ENCODE measurements at regions not wholly inside any gene's neighbourhood (a gene's known extent, or its start where the extent isn't known, plus 50 kb on each side); places are given as distances from the start of the nearest gene placed in this dataset.

DNA sequence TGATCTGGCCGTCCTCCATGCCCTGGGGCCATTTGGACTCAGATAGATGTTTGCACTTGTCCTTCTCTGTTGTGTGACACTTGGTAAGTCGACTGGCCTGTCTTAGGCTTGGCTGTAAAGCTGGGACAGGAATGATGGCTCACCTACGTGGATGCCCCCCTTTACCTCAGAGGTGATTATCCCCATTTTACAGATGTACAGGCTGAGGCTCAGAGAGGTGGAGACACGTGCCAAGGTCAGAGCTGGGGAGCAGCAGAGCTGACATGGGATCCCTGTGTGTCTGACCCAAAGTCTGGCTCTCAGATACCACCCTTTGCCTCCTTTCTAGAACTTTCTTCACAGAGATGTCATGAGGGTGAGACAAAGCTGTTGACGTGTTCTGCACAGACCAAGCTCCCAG, 71.3 kb upstream of the CIBAR2 start:
- Histone ChIP-seq H3K4me3 (no peak overlapping the region), H3K27ac (no peak overlapping the region), H3K9me3 (ENCODE audit: low read depth) (no peaks in the 10 kb centered on the region), H3K27me3 (no peaks in the 10 kb centered on the region), H3K4me1 (ENCODE audit: low read depth) (peaks cover 24% of the 10 kb centered on the region), H3K36me3 (peaks cover 5% of the 10 kb centered on the region)
- TF ChIP-seq, protein P1, sequence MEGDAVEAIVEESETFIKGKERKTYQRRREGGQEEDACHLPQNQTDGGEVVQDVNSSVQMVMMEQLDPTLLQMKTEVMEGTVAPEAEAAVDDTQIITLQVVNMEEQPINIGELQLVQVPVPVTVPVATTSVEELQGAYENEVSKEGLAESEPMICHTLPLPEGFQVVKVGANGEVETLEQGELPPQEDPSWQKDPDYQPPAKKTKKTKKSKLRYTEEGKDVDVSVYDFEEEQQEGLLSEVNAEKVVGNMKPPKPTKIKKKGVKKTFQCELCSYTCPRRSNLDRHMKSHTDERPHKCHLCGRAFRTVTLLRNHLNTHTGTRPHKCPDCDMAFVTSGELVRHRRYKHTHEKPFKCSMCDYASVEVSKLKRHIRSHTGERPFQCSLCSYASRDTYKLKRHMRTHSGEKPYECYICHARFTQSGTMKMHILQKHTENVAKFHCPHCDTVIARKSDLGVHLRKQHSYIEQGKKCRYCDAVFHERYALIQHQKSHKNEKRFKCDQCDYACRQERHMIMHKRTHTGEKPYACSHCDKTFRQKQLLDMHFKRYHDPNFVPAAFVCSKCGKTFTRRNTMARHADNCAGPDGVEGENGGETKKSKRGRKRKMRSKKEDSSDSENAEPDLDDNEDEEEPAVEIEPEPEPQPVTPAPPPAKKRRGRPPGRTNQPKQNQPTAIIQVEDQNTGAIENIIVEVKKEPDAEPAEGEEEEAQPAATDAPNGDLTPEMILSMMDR (IDR thresholded peaks at IDR 0.05; ENCODE audit: low read depth, low read length), result no peak
- no peak for DNase-seq (ENCODE audit: low read depth in 1 of 2, low spot score in 1 of 2)

DNA sequence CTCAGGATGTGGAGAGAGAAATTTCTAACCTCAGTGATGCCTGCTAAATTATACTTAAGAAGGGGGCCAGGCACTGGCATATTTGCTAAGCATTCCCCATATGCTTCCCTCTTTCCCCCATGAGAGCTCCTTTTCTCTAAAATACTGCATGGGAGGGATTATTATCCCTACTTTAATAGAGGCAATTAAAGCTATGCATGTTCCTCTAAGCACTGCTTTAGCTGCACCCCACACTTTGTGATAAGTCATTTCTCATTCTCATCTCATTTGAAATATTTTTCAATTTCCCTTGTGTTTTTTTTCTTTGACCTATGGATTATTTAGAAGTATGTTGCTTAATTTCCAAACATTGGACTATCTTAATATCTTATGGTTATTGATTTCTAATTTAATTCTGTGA, 72.1 kb upstream of the CIBAR2 start:
- peaks cover 5% of the 10 kb centered on the region for H3K36me3 ChIP-seq
- TF ChIP-seq, protein P1 (IDR thresholded peaks at IDR 0.05; ENCODE audit: low read depth, low read length), result no peak
- H3K4me1 ChIP-seq (ENCODE audit: low read depth), result peaks cover 24% of the 10 kb centered on the region
- no peak for DNase-seq (ENCODE audit: low read depth in 1 of 2, low spot score in 1 of 2)
- no peaks in the 10 kb centered on the region for H3K27me3 ChIP-seq
- no peak overlapping the region for H3K27ac ChIP-seq
- no peak overlapping the region for H3K4me3 ChIP-seq
- H3K9me3 ChIP-seq (ENCODE audit: low read depth), result no peaks in the 10 kb centered on the region

DNA sequence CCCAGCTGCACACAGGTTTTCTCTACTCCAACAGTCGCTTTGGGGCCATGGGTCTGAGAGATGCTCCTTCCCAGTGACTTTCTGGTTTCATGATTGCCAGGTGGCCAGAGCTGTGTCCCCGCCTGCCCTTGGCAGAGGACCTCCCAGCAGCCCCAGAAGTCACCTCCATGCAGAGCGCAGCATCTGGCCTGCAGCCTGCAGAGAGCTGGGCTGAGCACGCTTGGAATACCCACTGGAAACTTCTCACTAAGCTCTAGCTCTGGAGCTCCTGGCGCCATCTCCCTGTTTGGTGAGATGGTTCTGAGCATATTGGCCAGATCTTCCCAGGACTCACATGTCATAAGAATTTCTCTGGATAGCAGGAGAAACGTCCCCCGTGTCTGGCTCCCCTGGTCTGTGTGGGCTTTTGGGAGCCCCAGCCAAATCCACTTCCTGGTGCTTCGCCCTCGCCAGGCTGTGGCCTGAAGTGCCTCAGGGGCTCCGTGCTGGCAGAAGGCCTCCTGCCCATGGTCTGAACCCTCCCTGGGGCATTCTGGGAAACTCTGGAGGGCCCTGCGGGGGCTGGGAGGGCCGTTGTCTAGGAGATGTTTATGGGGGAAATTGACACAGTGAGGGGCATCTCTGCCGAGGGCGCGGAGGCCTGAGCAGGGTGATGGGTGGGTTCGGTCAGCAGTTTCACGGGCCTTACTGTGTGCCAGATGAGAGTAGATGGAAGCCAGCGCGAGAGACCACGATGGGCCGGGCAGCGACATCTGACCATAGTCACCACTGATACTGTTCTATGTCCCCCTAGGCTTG, 73.2 kb upstream of the CIBAR2 start:
- Histone ChIP-seq H3K36me3 (peaks cover 5% of the 10 kb centered on the region), H3K4me3 (no peak overlapping the region), H3K27me3 (no peaks in the 10 kb centered on the region), H3K4me1 (ENCODE audit: low read depth) (peaks cover 24% of the 10 kb centered on the region), H3K9me3 (ENCODE audit: low read depth) (no peaks in the 10 kb centered on the region), H3K27ac (no peak overlapping the region)
- no peak for DNase-seq (ENCODE audit: low read depth in 1 of 2, low spot score in 1 of 2)
- TF ChIP-seq, protein P1 (IDR thresholded peaks at IDR 0.05; ENCODE audit: low read depth, low read length), result no peak

DNA sequence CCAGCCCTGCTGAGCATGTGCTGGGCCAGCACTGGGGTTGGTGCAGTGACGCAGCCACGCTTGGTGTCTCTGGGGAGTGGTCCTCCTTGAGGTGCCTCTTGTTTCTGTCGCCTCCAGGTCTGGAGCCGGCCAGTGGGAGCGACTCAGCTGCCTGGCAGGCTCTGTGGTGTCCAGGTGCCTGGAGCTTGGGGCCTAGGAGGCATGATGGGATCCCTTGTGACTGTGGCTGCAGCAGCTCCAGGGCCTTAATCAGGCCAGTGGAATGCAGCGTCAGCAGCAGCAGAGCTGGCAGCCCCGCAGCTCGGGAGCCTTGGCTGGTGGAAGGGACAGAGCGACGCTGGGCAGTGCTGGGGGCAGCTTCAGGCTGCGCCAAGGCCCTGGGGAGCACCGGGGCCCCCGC, 74.7 kb upstream of the CIBAR2 start:
- DNase-seq (ENCODE audit: low read depth in 1 of 2, low spot score in 1 of 2), result peak in 1 of 2 donors; percentile 65
- no peaks in the 10 kb centered on the region for H3K9me3 ChIP-seq (ENCODE audit: low read depth)
- H3K27me3 ChIP-seq, result no peaks in the 10 kb centered on the region
- H3K36me3 ChIP-seq, result peaks cover 5% of the 10 kb centered on the region
- peak overlapping the region; percentile 89 for H3K27ac ChIP-seq
- TF ChIP-seq, protein P1 (IDR thresholded peaks at IDR 0.05; ENCODE audit: low read depth, low read length), result no peak
- H3K4me3 ChIP-seq, result no peak overlapping the region
- H3K4me1 ChIP-seq (ENCODE audit: low read depth), result peaks cover 12% of the 10 kb centered on the region

DNA sequence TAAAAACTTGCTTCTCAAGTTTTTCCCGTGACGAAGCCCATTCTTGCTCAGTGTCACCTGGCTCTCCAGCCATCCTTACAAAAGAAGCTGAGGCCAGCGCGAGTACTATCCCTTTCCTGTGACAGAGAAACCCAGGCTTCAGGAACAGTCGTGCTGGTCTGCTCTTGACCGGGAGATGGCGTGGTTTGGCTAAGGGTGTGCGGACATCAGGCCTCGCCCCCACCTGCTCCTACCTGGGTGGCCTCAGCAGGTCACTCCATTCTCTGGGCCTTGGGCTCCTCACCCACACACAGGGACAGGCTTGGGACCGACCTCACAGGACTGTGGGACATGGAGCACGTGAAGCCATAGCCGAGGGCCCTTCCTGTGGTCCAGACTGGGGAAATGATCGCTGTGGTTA, 75.2 kb upstream of the CIBAR2 start:
- TF ChIP-seq, protein P1 (IDR thresholded peaks at IDR 0.05; ENCODE audit: low read depth, low read length), result no peak
- no peak for DNase-seq (ENCODE audit: low read depth in 1 of 2, low spot score in 1 of 2)

More for the DNA sequence above, 75.2 kb upstream of the CIBAR2 start:
- Histone ChIP-seq H3K9me3 (ENCODE audit: low read depth) (no peaks in the 10 kb centered on the region), H3K36me3 (peaks cover 5% of the 10 kb centered on the region), H3K27me3 (no peaks in the 10 kb centered on the region), H3K4me3 (no peak overlapping the region), H3K27ac (peak overlapping the region; percentile 89), H3K4me1 (ENCODE audit: low read depth) (peaks cover 11% of the 10 kb centered on the region)
